T-helper 1 cell (primary cell): ENCODE measurements at regions not wholly inside any gene's neighbourhood (a gene's known extent, or its start where the extent isn't known, plus 50 kb on each side); places are given as distances from the start of the nearest gene placed in this dataset.
"Not testable (repeated sequence)": the region's sequence is repeated elsewhere in the genome, so short reads cannot be mapped to it uniquely, and the experiment has no call there.

Experiments used
- DNase-seq, 5 donors: peaks; one replicate each; pipeline ENCODE4 v3.0.0-alpha.2; 2012 to 2020

DNA sequence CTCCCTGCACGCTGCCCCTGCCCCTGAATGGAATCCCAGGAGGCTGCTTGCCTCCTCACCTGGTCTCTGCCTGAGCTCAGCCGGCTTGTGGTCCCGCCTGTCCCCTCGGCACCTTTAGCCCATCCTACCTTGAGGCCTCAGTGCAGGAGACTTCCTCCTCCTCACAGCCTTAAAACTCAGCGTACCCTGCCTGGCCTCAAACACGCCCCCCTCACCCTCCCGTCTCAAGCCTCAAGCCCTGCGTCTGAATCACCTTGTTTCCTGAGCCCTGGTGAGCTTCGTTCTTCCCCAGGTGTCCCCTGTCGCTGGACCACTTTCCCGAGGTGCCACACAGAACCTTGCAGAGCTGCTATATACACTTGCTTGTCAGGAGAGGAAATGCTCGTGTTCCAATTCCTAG, 110.2 kb upstream of the SPIN1 start:
- no peak for DNase-seq

DNA sequence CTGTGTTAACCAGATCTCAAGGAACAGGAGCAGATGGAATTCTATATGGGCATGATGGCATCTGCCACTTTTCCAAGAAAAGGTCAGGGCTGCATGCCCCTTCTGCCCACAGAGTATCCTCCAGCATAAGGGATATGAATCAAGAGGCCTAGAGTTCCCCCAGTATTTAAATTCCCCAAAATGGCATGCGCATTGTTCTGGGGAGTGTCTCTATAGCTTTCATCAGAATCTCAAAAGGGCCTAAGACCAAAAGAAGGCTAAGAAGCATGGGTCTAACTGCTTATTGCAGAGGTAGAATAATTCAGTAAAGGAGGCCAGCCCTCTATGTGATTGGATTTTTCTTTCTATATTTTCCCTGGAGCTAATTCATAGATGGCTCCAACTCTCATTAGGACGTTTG, 114.2 kb upstream of the SPIN1 start:
- DNase-seq: no peak

DNA sequence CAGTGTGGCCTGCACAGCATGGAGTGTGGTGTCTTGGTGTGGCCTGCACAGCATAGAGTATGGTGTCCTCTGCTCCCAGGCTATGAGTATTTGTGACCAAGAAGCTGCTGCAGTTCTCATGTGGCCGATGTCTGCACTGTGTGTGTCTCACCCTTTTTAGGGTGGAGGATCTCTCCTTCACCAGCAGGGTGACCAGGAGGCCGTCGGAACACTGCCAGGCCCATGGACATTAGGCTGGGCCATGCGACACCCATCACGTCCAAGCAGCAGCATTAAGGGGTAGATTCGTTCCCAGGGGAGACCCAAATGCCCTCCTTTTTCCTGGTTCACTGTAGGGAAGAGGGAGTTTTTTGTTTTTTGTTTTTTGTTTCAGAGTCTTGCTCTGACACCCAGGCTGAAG, 115.3 kb upstream of the SPIN1 start:
- no peak for DNase-seq

DNA sequence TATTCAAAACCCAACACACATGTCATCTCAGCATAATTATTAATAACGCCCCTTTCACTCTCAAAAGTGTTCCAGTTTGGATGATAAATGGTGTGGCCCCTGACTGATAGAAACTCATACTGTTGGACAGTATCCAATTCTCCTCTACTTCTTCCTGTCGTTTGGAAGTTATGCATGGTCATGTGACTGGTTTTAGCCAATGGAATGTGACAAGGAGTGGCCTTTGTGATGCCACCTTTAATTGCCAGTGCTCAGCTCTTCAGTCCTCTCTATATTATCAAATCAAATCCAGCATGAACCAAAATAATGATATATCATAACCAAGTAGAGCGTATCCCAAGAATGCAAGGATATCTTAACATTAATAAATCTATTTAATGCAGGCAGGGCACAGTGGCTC, 117.8 kb upstream of the SPIN1 start:
- DNase-seq: no peak

DNA sequence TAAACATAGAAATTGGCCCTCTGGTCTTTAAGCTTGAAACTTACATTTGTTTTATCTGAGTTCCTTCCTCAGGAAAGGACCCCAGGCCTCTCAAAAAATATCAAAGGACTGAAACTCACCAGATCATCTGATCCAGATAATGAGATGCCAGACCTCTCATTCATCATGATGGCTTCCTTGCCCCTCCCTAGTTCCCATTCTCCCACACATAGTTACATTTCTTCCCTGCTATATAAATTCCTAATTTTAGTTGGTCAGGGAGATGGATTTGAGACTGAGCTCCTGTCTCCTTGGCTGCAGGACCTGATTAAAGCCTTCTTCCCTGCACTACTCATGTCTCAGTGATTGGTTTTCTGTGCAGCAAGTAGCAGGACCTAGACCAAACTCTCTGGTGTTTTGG, 119.4 kb upstream of the SPIN1 start:
- DNase-seq: no peak

DNA sequence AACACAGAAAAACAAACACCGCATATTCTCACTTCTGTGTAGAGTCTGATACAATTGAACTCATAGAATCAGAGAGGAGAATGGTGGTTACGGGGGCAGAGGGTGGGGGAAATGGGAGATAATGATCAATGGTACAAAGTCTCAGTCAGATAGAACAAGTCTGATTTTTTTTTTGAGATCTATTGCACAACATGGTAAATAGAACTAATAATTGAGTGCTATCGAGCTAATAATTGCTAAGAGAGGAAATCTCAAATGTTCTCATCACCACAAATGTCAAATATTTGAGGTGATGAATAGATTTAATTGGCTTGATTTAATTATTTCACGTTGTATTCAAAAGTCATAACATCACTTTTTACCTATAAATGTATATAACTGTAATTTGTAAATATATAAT, 121.0 kb upstream of the SPIN1 start:
- DNase-seq: no peak

DNA sequence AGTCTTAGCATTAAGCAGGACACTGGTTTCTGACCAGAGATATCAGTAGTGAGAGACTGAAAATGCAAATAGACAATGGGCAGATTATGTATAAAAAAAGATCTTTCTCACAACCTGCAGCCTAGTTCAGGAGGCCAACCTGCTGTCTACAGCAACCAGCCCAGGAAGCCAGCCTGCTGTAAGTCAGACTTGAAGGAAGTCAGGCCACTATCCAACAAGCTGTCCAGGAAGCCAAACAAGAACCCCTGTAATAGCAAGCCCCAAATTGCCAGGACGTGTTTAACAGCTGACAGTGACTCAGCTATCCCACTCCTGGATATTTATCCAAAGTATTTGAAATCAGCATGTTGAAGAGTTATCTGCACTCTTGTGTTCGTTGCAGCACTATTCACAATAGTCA, 121.8 kb upstream of the SPIN1 start:
- no peak for DNase-seq

DNA sequence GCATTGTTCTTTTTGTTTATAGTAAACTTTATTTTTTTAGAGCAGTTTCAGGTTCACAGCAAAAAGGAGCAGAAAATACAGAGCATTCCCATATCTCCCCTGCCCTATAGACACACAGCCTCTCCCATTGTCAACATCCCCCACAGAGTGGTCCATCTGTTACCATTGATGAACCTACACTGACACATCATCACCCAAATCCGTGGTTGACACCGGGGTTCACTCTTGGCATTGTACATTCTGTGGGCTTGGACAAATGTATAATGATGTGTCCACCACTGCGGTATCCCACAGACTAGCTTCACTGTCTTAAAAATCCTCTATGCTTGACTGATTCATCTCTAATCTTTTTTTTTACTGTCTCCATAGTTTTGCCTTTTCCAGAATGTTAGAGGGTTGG, 120.7 kb upstream of the SPATA31C2 start:
- DNase-seq: no peak

DNA sequence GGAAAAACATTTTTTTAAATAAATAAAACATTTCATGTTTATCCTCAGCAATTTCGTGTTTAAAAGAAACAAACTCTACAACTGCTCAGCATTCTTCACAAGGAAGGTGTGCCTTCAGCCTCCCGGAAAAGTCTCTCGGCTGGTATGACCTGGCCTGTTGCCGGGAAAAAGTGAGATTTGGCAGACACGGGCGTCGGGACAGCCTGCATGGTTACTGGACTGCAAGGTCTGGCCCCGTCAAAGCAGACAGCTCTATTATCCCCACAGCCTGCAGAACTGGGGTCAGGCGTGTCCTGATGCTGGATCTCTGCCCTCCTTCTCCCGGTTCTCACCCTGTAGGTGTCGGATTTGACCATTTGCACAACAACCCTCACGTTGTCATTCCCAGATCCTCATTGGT, 120.3 kb upstream of the SPATA31C2 start:
- DNase-seq: no peak

DNA sequence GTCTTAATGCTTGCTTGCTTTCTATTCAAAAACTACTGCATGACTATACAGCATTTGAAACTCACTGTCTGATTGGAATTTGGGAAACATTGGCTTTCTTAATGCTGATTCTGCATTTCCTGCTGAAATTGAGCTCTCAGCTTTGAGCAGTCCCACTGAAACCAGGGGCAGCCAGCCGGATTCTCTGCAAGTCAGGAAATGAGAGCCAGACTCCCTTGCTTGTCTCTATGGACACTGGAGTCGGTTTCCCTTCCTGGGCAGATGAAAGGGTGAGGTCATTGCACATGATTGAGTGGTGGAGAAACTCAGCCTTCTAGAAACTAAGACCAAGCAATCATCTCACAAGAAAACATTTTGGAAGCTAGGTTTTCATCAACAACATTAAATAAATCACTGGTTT, 119.7 kb upstream of the SPATA31C2 start:
- DNase-seq: no peak

DNA sequence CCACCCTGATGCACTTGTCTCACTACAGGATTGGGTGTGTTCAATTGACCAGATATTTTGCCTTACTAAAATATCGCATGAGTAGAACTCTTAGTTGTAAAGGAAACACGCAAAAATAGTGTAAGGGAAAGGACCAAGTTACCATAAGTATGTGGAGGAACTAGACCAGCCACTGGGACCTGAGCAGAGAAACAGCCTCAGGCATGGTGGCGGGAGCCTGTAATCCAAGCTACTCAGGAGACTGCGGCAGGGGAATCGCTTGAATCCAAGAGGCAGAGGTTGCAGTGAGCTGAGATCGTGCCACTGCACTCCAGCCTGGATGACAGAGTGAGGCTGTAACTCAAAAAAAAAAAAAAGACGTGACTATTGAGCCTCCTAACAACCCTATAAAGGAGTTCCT, 117.9 kb upstream of the SPATA31C2 start:
- no peak for DNase-seq

DNA sequence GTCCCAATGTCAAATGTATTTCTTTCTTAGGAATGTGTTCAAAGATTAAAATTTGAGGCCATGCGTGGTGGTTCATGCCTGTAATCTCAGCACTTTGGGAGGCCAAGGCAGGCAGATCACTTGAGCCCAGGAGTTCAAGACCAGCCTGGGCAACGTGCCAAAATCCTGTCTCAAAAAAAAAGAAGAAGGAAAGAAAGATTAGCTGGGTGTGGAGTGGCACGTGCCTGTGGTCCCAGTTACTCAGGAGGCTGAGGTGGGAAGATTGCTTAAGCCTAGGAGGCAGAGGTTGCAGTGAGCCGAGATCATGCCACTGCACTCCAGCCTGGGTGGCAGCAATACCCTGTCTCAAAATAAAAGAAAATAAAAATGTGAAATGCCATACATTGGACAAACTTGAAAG, 117.5 kb upstream of the SPATA31C2 start:
- not testable (repeated sequence) for DNase-seq

DNA sequence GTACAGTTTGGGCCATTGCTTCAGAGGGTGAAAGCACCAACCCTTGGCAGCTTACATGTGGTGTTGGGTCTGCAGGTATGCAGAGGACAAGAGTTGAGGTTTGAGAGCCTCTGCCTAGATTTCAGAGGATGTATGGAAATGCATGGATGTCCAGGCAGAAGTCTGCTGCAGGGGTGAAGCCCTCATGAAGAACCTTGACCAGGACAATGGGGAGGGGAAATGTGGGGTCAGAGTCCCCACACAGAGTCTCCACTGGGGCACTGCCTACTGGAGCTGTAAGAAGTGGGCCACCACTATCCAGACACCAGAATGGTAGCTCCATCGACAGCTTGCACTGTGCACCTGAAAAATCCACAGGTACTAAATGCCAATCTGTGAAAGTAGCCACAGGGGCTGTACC, 113.6 kb upstream of the SPATA31C2 start:
- DNase-seq: no peak

DNA sequence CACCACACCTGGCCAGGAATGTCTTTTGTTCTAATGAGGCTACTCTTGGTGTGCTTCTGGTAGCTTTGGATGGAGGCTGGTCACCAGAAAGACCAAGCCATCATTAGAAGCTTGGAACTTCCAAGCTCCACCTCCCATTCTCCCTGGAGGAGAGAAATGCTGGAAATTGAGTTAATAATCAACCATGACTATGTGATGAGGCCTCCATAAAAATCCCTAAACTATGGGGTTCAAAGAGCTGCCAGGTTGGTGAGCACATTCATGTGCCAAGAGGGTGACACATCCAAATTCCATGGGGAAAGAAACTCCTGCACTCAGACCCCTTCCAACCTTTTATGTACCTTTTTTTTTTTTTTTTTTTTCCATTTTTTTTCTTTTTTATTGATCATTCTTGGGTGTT, 105.5 kb upstream of the SPATA31C2 start:
- DNase-seq: no peak

DNA sequence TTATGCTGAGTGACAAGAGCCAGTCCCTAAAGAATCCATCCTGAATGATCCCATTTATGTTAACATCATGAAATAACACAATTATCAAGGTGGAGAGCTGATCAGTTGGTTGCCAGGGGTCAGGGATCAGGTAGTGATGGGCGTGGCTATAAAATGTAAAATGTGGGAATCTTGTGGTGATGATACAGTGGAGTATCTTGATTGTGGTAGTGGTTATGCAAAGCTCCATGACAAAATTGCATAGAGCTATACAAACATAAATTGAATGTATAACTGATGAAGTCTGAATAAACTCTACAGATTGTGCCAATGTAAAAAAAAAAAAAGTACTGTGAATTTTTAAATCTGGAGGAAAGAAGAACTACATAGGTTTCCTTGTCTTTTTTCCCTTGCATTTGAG, 104.6 kb upstream of the SPATA31C2 start:
- DNase-seq: no peak

DNA sequence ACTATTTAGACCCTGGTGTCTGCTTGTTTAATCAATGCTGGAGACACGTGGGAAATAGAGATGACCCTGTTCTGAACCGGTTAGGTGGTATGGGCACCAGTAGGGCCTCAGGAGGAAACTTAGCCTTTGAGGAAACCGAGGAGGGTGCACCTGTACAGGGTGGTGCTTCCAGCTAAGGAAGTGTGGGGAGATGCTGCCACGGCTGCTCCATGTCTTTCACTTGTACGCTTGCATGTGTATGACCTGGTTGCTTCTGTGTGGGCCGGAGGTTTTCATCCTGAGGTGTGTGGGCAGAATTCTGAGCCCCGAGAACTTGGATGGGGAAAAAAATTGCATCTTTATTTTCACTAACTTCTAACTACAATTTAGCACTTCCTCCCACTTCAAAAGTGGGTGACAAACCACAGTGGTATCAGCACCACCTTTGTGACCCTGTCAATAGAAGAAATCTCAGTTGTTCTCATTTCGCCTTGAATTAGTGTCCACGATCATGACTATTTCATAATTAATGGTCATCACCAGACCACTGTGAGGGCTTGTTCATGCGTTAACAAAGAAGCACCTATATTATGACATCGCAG, 99.8 kb upstream of the SPATA31C2 start:
- DNase-seq: peak in 1 of 5 donors; percentile 1

DNA sequence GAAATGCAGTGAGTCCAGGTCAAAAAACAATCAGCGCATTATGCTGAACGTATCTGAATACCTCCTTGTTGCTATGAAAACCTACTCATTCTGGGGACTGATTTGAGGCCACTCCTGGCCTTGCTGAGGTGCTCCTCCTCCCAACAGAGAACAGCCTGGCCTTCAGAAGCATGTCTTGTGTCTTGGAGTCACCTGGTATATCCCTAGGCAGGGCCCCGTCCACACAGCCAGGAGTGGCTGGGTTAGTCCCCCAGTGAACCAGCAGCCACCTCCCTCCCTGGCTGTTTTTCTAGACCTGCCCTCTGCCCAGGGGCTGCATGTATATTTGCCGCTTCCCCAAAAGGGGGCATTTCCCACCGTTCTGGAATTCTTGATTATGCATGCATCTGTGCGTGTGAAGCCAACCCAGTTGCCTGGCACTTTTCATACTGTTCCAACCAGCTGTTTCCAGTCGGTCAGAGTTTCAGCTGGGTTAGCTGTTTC, 99.2 kb upstream of the SPATA31C2 start:
- DNase-seq: no peak

DNA sequence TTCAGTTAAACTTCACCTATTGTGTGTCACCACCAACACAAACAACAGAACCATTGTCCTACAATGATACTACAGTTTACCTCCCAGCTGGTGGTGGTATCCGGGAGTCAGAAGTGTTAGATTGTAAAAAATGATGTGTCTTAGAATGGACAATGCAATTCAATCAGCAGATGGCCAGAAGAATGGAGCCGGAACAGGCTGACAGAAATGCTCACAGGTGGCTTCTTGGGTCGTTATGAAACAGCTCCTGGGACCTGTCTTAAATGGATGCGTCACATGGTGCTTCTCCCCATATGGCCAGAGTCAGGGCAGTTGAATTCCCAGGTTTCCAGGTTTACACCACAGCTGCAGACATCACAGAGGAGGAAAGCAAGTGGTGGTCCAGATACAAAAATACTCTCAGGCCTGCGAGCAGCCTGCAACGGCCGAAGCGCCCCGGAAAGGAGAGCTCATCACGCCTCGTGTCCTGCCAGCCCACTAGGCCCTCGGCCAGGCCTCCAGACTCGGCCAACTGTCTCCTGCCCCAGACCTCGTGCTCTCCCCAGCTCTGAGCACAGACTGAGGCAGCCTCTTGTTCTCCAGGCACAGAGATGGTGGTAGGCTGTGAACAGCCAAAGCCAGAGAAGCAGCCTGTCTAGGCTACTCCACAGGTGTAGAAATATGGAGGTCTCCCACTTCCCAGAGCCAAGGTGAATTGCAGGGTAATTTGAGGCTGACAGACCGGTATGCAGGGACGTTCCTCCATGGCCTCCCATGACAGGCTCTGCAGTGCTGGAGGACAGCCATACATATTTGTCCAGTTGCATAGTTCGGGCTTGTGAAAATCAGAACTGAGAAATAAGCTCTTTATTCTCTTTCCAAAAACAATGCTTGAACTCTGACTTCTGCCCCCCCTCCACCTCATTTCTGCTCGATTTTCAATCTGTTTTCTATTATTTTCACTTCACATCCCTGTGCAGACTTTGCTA, 98.5 kb upstream of the SPATA31C2 start:
- DNase-seq: no peak

DNA sequence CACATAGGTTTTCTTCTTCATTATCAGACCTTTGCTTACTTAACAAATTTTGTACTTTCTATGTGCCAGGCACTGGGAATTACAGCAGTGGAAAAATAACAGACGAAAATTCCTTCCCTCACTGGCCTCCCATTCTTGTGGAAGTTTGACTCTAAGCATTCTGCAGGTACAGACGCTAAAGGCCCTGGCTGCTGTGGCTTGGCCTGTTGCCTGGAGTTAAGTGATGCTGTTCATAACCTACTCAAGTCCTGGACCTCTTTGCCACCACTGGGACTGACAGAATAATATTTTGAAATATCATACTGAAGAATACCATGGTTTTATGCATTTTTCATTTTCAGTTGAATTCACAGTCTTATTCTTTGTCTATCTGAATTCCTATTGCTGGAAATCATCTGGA, 97.3 kb upstream of the SPATA31C2 start:
- no peak for DNase-seq

DNA sequence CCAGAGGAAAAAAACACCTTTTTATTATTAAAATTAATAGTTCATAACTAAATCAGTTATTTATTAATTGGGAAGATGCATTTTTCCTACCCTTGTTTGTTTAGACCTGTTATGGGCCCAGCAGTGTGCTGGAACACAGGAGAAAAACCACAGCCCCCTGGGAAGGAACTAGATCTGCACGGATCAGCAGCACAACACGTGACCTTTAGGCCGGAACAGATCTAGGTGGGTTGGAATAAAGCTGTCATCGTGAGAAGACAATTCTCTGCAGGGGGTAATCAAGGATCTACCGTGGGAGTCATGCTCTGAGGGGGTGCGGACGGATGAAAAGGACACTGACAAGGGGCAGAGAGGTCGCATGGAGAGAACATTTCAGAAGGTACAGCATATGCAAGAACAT, 95.8 kb upstream of the SPATA31C2 start:
- no peak for DNase-seq

DNA sequence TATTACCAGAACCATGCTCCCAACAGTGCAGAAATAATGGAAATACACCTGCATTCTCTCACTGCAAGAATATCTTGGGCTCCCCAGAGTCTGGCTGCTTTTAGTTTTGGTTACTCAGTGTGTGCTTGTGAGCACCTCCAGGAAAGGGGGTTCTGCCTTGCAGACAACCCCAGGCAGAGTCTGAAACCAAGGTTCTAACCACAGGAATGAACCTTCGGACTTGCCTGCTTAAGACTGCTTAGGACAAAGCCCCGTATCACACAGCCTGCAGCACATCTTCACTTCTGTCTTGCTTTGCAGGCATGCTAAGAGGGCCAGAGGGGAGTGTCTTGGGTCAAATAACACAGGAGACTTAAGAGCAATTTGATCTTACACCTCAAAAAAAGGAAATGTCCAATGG, 94.8 kb upstream of the SPATA31C2 start:
- DNase-seq: no peak

DNA sequence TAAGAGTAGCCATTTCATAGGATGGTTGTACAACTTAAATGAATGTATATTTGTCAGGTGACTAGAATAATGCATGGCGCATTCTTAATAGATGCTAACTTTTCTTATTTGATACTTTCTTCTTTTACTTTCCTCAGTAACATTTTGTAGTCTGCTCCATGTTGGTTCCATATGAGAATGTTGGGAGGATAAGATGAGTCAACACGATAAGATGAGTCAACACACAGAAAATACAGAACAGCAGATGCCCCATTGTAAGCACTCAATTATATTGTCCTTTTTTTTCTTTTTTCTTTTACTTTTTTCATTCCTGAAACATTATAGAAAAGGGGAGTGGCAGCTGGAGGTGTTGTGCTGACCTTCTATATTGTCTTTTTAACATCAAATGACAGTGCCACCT, 92.3 kb upstream of the SPATA31C2 start:
- no peak for DNase-seq

DNA sequence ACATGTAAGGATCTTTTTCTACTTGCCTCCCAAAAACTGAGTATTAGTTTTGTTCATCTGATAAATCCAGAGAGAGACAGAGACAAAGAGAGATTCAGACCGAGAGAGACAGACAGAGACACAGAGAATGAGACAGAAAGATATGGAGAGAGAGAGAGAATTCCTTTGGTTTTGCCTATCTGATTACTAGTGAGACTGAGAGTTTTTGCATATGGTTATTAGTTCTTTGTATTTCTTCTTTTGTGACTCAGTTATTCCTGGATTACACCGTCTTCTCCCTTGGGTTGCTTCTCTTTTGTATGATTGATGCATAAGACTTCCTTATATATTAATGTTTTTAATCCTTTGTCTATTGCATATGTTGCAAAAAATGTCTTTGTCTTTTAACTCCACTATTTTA, 91.2 kb upstream of the SPATA31C2 start:
- DNase-seq: no peak

DNA sequence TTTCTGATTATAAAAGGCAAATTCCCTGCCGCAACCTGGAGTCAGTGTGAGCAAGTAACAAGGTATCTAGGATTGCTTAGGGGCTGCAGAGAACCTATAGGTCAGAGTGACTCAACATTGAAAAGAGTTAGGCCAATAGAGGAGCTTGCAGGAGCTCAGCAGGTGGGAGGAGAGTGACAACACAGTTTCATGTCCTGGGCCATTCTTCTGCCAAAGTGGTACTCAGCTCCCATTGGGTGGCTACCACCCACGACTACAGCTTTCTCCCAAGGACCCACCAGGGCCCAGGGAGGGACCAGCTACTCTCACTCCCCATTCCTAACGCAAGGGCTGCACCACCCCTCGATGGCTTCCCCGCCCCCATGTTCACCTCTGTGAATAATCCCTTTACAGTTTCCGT, 86.7 kb upstream of the SPATA31C2 start:
- DNase-seq: no peak
